Fibroblast of skin of abdomen (primary cell): ENCODE measurements at regions not wholly inside any gene's neighbourhood (a gene's known extent, or its start where the extent isn't known, plus 50 kb on each side); places are given as distances from the start of the nearest gene placed in this dataset.
"Not testable (repeated sequence)": the region's sequence is repeated elsewhere in the genome, so short reads cannot be mapped to it uniquely, and the experiment has no call there.

Experiments used
- DNase-seq: peaks from one replicate; pipeline ENCODE4 v3.0.0-alpha.2; 2013

DNA sequence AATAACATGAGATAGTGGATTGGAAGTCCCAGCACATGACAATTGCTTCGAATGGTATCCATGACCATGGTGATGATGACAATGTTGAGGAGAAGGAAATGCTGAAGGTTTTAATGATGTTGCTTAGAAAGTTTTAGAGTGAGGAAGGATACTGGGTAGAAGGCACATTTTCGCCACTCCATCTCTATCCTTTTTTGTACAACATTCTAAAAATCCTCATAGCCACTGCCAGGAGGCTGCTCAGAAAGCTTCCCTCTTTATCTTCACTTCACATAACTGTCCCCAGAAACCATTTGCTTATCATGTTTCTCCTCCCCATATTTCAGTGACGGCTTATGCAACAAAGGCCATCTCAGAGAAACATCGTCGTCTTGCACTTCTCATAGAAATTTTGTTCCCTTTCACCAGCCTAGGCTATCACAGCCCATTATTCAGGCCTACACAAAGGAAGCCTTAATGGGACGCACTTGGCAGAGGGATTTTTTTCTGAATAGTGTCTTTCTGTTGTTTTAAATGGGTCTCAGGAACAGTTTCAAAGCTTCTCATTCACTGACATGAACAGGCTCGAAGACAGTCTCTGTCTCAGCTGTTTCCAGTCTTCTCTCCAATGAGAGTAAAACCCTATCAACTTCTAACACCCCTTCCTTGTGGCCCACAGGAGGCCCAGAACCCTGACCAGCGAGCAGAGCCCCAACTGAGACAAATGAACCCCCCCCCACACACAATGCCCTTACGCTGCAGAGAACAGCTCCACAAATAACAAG lies 506.7 kb downstream of the HAPSTR1 start:
- DNase-seq: no peak

DNA sequence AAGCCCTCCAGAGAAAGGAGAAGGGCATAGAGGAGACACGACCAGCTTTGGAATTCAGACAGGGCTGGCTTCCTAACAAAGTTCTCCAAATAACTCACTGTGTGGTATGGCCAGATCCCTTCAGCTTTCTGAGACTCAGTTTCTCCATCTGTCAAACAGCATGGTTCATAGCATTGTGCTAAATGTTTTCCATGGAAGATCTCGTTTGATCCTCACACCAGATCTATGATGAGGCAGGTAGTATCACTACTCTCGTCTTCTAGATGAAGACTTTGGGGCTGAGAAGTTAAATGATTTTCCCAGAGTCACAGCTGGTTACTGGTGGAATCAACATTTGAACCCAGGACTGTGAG lies 507.3 kb downstream of the HAPSTR1 start:
- no peak for DNase-seq

DNA sequence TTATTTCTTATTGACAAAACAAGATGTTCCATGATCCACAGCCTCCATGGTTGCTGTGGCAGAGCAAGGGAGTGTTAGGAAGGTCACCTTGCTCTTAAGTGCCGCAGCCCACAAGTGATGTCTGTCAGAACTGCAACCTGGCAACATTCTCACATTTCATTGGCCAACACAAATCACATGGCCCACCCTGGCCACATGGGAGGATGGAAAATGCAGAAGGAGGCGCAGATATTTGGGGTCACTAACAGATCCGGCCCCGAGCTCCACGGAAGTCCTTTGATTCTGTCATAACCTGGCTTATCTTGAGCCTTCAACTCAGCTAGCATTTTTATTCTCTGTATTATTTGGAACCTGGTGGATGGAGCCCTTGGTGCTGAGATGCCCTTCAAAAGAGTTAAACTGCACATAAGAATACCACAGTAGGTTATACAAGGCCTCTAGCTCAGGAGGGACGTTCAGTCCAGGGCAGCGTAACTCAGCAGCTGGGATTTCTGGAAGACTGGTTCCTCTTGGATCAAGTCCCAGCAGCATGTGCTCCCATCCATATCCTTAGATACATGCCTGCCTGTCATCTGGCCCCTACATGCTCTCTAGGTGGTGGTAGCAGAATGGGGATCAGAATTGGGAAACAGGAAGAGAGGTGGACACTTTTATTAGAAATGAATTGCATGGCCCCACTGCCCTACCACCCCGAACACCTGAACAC lies 508.1 kb downstream of the HAPSTR1 start:
- no peak for DNase-seq

DNA sequence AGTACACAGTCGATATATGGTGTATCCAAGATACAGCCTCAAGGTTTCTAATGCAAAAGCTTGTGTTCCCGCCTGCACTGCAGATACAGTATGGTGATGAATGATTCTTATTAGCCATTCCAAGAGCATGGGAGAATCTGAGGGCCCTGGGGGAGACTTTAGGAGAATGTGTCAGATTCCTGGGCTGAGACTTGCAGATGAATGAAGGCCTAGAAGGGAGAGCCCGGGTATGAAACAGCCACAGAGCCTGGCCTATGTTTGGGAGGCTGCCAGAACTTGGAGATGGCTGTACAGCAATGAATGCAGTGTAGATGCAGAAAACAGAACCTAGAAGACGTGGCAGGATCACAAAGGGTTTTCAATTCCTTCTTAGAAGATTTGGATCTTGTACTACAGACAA lies 510.7 kb downstream of the HAPSTR1 start:
- no peak for DNase-seq

DNA sequence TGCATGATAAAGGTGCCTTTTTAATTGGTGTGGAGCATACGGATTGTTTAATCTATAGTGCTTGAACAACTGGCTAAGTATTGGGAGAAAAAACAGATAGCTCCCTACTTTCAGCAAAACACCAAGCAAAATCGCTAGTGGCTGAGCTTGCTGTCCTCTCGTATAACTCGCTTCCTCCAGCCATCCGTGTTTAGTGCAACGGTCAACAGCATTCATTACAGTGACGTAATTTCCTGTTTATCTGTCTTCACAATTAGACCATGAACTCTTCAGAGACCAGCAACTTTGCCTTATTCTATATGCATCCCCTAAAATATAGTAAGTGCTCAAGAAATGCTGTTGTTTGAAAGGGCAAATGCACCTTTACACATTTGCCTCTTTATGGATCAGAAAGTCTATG lies 511.9 kb downstream of the HAPSTR1 start:
- DNase-seq: no peak

DNA sequence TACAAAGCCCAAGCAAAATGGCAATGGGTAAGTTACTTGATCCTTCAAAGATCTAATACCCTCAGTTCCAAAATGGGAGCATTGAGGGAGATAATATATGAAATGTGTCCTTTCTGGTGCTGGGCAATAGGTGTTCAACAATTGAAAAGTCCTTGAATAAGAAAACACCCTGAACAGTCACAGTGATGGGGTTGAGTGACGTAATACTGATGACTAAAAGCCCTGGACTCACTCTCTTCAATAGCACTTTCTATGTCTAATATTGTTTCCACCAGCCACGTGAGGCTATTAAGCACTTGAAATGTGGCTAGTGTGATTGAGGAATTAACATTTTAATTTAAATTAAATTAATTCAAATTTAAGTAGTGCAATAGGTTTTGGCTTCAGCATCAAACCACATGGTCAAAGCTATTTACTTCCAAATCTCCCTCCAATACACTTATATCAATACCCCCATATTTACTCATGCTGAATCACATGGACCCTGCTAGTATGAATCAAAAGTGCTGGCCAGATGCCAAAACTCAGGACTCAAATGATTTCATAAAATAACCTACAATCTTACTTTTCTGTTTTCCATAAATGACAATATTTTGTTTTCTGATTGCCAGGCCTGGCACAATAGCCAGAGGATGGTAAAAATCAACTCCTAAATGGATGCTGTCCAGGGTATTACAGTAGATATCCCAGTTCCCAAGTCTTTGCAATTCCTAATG lies 516.2 kb downstream of the HAPSTR1 start:
- no peak for DNase-seq

DNA sequence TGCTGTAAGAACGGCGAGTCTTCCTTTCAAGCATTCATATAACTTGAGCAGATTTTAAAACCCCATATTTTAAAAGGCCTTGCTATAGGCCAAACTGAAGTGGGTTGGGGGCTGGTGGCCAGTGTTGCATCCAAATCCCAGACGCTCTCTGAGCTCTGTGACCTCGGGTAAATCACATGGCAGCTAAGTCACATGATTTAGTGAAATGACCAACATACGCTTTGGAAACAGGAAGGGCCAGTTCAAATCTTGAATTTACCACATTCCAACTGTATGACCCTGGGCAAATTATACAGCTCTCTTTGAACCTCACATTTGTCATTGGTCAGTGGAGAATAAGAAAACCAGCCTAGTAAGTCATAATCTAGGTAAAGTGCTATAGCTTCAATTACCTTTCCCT lies 519.3 kb downstream of the HAPSTR1 start:
- no peak for DNase-seq

DNA sequence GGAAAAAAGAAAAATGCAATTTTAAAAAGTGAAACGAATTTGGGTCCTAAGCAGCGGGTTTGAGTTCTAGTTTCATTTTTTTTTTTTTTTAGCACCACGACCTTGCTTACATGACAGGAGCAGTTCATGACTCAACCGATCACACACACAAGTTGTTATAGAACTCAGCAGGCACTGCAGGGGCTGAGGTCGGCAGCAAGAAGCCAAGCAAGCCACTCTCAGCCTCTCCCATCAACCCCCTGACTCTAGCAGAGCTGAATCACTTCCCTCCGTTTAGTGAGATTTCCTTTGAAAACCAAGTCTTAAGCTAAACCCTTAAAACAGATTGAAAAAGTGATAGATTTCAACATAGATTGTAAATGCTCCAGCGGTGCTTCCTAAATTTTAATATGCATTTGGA lies 520.8 kb downstream of the HAPSTR1 start:
- no peak for DNase-seq

DNA sequence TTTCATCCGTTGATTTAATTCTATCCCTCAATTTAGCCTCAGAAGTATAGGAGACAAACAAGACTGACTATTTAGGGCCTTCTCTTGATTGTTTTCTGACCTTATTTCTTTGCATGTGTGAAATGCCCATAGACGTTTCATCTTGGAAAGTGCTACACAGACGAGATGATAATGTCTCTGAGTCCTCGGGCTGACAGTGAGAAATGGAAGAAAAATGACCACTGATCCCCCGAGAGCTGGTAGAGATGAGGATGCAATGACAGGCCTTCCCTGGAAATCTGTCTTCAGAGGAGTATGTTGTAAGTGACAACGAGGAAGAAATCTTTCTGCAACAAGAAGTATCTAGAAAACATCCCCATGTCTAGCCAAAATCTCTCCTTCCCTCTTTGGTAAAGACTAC lies 522.9 kb downstream of the HAPSTR1 start:
- no peak for DNase-seq

DNA sequence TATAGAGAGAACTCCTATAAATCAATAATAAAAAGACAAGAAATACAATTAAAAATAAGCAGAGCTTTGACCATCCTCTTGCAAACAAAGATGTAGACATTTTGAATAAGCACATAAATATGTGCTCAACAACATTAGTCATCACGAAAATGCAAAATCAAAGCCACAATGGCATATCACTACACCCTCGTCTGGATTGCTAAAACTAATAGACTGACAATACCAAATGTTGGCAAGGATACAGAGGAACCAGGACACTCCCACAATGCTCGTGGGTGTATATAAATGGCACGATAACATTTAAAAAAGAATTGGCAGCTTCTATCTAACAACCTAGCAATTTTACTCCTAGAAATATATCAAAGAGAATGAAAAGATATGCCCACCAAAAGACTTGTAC lies 530.8 kb downstream of the HAPSTR1 start:
- DNase-seq: no peak

DNA sequence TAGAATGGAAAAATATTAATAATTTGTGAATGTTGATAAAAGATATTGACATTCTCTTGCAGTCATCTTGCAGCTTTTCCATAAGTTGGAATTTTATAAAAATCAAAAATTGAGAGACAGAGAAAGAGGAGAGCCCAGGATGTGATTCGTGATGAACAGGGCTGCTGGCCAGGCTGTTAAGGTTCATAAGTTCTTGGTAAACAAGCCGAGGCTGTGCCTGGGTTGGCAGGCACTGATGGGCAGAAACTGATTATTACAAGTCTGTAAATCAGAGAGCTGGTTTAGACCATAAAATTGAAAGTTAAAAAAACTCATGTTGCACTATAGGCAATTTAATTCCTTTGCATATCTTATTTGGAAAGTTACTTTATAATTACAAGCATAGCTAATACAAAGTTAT lies 533.7 kb downstream of the HAPSTR1 start:
- no peak for DNase-seq

DNA sequence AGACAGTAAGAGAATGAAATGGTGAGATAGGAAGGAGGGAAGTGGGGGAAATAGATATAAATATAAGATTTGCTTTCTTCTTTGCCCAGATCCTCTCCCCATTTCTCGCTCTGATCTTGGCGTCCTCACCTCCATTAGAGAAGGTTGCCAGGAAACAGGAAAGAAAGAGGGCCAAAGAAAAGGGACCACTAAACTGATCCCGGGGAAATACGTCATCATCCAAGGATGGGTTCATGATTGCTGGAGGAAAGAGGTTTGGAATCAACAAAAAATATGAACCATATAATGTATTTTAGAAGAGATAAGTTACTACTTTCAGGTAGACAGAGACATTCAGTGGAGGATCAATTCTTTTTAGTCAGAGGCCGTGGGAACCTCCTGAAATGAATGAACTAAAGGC lies 536.0 kb downstream of the HAPSTR1 start:
- DNase-seq: no peak

DNA sequence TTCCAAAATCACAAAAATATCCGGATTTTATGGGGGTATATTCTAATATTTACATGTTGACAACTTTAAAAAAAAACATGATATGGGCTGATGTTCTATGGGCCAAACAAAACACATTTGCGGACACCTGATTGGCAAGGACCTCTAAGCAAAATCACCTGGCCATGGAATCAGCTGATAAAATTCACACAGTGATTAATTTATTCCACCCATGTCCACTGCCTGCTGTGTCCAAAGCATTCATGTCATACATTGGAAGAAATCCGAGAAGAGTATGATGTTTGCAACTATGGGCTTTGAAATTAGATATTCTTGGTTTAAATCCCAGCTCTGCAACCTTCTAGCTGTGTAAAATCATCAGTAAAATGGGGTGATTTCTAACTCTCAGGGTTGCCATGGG lies 538.7 kb downstream of the HAPSTR1 start:
- no peak for DNase-seq

DNA sequence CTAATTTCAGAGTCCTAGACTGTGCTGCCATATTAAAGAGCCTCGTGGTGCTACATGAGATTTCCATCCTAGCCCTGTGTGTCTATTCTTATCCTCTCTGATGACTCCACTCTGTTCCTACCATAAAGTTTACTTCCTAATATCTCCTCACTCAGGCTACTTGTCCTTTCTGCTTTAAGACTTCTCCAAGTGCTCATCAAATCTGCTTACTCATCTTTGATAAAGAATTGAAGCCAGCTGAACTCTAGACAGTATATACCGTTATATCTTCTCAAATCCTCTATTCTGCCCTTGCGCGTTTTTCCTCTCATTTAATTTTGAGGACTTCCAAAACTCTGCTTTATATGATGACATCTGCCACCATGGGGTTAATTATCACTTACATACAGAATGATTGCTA lies 539.5 kb downstream of the HAPSTR1 start:
- no peak for DNase-seq

DNA sequence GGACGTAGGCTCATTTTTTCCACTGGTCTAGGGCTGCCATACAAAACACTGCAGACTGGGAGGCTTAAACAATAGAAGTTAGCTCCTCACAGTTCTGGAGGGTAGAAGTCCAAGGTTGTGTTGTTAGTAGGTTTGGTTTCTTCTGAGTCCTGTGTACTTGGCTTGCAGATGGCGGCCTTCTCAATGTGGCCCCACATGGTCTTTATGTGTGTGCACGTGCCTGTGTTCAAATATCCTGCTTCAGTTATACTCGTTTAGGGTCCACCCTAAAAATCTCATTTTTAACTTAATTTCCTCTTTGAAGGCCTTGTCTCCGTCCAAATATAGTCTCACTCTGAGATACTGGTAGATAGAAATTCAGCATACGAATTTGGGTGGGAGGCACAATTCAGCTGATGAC lies 542.4 kb downstream of the HAPSTR1 start:
- no peak for DNase-seq

DNA sequence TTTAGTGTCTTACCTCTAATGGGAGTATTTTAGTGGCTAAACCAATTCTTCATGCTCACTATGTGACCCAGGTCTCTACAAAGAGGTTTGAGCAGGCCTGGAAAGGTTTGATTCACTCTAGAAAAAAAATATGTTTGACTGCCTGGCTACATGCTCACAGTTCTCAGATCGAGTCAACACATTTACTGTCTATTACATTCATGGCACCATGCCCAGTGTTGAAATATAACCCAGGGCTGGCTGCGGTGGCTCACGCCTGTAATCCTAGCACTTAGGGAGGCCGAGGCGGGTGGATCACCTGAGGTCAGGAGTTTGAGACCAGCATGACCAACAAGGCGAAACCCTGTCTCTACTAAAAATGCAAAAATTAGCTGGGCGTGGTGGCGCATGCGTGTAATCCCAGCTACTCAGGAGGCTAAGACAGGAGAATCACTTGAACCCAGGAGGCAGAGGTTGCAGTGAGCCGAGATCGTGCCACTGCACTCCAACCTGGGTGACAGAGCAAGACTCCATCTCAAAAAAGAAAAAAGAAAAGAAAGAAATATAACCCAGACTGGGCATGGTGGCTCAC lies 543.8 kb downstream of the HAPSTR1 start:
- DNase-seq: not testable (repeated sequence)

DNA sequence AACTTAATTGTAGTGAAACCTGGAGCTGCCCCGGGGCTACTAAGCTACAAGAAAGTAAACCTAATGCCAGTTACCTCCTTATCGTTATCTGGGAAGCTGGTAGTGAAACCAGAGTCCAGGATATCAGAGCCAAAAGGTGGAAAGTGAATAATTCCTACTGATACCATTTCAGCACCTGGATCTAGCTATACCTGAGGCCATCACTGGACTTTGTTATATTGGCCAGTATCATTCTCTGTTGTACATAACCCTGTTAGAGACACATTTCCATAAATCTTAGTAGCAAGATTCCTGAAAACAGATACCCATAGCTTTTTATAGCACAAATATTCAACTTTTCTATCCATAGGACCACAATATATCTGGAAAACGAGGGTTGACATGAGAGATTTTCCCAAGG lies 538.0 kb downstream of the GRIN2A start:
- no peak for DNase-seq

DNA sequence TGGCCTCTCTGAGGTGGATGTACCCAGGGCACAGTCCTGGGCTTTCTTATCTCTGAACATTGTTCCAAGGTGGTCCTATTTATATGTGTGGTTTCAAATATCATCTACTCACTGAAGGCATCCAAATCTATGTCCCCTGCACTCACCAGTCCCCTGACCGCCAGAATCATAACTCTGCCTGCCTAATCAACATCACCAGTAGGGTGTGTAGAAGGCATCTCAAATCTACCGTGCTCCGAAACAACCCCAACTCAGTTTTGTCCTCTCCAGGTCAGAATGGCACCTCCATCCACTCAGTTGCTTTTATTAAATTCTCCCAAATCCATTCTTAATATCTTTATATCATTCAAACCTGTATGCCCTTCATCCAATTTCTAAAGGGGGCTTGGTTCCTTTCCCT lies 536.3 kb downstream of the GRIN2A start:
- DNase-seq: no peak

DNA sequence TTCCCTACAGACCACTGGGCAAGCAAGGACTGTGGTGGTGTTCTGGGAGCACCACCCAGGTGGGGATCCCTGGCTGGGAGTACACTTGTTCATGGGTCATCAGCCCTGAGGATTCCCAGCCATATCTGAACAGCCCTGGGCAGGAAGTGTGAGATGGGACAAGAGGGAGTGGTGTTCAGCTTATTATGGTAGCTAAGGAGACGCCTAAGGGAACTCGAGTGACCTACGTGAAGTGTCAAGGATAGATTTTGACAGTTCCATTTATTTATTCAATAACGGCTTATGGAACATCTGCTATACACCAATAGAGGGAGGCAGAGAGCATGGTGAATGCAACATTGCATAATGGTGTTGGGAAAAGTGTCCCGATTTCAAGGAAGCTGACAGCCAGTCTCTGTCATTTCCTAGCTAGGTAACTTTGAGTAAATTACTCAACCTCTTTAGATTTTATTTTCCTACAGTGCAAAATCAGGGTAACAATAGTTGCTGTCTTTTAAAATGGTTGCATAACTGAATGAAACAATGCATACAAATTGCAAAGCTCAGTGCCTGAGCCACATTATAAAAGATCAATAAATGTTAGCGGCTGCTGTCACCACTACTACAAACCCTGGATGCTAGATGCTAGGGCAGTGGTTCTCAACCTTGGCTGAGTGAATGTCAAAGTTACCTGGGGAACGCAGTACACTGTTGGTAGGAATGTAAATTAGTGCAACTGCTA lies 534.1 kb downstream of the GRIN2A start:
- peak; percentile 22 for DNase-seq

DNA sequence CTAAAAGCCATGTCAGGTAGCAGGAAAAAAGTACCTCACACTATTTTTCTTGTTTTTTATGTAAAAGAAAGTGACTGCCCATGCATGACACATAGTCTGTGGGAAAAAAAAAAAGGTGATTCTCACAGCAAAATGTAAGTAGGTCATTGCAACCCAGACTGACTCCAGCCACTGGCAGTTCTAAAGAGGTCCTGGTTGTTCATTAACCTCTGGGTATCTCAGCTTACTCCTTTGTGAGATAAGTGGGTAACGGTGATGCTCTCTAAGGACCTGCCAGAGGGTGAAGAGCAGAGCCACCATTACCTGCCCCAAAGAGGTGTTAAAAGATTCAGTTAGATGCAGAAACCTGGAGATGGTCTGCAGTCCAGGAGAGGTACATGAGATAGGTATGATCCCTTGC lies 531.9 kb downstream of the GRIN2A start:
- DNase-seq: no peak

DNA sequence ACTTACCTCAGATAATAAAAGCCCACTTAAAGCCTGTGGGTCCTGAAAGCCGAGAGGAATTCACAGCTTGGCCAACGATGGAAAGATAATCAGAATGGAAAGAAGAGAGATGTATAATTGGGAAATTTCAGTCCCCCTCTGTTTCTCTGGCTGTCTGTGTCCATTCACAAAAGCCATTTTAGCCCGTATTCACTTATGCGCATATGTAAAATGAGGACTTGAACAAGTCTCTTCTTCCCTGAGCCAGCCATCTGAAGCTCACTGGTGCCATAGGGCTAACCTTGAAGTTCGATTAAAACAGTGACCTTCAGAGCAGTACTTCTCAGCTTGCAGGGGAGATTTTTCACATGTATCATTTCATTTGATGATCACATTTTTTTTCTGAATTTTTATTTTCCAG lies 527.2 kb downstream of the GRIN2A start:
- no peak for DNase-seq

DNA sequence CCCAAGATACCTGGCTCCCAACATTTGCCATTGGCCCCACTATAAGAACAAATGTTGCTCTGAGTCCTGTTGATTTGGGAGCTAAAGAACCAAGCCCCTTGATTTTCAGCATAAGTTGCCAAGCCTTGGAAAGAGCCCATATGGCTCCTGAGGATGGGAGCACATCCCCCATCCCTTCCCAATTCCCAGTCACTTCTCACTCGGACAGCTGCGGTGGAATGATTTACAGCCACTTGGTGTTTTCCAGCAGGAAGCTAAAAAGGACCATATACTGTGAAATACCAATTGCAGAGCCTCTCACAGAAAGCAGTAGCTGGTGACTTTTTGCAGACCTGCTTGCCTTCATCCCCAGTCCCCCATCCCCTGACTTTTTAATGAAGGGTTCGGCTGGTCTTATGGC lies 524.6 kb downstream of the GRIN2A start:
- no peak for DNase-seq

DNA sequence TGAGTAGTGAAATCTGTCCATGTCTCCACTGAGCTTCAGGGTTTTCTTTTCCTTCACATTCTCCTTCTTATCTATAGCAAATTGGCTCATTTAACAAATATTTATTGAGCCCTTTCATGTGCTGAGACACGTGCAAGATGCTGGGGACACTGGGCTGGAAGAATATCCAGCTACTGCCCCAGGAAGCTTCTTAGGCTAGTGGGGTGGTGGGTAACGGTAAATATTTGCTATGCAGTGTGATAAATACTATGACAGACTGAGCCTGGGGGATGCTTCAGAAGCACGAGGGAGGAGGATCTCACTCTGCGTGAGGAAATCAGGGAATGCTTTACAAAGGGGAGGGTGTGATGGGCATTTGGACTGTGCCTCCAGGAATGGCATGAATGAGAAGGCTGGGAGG lies 524.1 kb downstream of the GRIN2A start:
- DNase-seq: no peak
